HuH-7.5 (cell line): ENCODE measurements at regions not wholly inside any gene's neighbourhood (a gene's known extent, or its start where the extent isn't known, plus 50 kb on each side); places are given as distances from the start of the nearest gene placed in this dataset.

ENCODE experiments used
- DNase-seq: peaks from one replicate; pipeline ENCODE4 v3.0.0; 2011; ENCODE audit warnings: low spot score

- no peak for DNase-seq
Observed at GRCh38 chr1:47703156-47703825, 265.4 kb downstream of the FOXD2 start.

DNA sequence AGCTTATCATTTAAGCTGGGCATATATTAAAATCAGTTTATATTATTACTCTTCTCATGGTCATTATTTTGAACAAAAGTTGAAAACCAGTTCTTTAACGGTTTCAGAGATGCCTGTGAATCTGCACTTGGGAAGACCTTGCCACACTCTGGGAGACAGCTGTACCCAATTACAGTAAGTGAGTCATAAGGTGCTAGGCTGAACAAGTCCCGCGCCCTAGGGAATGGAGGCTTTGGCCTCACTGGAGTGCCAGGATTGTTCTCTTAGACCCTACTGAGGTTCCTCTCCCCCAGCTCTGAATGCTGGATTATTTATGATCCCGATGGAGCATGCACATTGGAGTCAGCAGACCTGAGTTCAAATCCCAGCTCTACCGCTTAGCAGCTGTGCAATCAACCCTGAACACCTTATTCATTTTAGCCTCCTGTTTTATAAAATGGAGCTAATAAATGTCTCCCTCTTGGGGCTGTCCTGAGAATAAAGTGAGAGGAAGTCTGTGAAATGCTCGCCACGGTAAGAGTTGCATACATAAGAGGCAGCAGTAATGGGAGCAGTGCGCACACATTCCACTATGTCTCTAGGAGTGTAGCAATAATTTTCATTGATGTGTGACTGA lies 266.2 kb downstream of the FOXD2 start:
- no peak for DNase-seq

- no peak for DNase-seq
Observed at GRCh38 chr1:47705517-47706130, 267.8 kb downstream of the FOXD2 start.

GRCh38 chr1:47707503-47707902 lies 269.7 kb downstream of the FOXD2 start:
- no peak for DNase-seq

DNA sequence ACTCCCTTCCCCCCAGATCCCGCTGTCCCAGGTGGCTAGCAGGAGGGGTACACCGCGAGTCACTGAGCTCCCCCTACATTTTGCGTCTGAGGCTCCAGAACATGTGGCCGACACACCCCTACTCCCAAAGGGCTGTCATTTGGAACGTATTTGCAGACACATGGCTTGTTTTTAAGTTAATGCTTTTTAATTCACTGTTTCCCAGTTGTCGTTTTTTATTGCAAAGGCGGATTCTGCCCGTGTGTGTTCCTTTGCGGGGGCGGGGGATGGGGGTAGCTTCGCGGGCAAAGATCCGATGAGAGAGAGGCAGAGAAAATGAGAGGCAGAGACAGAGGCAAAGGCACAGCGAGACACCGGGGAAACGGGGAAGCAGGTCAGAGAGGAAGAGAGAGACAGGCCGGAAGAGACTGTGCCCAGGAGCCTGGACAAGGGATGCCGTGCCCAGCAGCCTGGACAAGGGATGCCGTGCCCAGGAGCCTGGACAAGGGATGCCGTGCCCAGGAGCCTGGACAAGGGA lies 270.2 kb downstream of the FOXD2 start:
- no peak for DNase-seq

DNA sequence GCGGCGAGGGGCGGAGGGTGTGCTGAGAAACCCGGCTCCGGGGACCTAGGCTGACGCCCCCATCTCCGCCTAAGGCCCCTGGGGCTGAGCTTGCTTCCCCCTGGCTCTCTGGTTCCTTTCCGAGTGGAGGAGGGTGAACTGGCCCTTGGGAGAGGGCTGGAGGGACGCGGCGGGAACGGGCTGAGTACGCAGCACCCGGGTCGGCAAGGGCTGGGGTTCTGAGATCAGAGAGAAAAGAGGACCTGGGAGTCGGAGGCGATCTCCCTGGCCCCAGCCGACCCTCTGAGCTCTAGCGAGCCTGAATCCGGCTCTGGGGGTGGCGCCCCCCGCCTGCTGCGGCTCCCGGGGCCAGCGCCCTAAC lies 270.8 kb downstream of the FOXD2 start:
- DNase-seq, result no peak

- peak; percentile 75 for DNase-seq
Observed at GRCh38 chr1:47709019-47709871, 271.4 kb downstream of the FOXD2 start.

GRCh38 chr1:47709872-47710231 lies 272.0 kb downstream of the FOXD2 start:
- peak; percentile 45 for DNase-seq

DNA sequence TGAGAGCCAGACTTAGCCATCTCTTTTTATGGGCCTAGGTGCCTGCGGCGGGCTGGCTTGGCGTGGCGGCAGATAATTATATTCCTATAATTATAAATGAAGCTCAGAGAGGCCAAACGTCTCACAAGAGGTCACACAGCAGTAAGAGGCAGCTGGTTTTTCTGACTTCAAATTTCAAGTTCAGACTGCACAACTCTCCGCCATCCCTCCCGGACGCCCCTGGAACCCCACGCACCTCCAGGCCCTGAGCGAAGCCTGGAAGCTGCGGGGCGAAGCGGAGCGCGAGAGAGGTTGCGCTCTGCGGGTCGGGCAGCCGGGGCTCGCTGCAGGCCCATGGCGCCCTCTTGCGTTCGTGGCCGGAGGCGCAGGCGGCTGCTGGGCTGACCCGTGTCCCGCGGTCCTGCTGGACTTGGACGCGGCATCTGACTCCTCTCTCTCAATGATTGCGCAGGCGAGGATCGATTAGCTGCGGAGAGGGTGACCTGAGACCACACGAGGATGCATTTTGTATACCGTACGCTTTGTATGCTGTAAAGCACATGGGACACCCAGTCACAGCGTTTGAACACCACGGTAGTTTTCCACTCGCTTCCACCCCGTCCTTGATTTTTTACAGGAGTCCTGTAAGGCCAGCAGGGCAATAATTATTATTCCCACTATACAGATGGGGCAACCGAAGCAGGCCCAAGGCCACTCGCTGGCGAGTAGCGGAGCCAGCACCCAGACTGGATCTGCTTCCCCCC lies 272.7 kb downstream of the FOXD2 start:
- DNase-seq, result peak; percentile 92
